GM18907 (cell line): ENCODE measurements at regions not wholly inside any gene's neighbourhood (a gene's known extent, or its start where the extent isn't known, plus 50 kb on each side); places are given as distances from the start of the nearest gene placed in this dataset.

Experiments used
- ATAC-seq: cut with Tn5 transposase; IDR thresholded peaks from one replicate; pipeline ENCODE4 v1.9.1; 2021; ENCODE audit warnings: mild to moderate bottlenecking, moderate library complexity; ENCODE audit not compliant: unreplicated experiment

- no peak for ATAC-seq
These were observed 1509.2 kb downstream of the CDH11 start for GRCh38 chr16:63612462-63613227.

GRCh38 chr16:63606778-63607177, 1515.1 kb downstream of the CDH11 start:
- no peak for ATAC-seq

DNA sequence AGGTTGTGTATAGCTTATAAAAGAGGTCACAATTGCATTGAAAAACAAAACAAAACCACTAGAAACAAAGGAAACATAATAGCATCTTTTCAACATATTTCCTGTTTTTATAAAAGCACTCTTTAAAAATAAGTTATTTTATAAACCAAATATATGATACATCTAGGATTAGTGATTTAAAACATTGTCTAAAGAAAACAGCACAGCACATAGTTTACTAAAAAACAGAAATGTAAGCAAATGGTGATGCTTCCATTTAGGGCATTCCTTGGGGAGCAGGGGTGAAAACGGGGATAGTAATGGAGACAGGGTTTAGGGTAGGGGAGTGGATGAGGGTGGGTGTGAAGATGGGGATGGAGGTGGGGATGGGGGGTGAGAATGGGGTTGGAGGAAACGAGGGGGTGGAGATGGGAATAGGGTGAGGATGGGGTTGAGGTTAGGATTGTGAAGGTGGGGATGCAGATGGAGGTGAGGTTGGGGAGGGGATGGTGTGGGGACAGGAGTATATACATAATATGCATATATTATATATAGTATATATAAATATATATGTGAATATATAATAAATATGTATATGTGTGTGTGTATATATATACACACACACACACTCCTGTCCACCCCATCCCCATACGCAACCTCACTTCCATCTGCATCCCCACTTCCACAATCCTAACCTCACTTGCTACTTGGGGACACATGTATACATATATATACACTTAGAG, 1519.5 kb downstream of the CDH11 start:
- ATAC-seq = no peak

DNA sequence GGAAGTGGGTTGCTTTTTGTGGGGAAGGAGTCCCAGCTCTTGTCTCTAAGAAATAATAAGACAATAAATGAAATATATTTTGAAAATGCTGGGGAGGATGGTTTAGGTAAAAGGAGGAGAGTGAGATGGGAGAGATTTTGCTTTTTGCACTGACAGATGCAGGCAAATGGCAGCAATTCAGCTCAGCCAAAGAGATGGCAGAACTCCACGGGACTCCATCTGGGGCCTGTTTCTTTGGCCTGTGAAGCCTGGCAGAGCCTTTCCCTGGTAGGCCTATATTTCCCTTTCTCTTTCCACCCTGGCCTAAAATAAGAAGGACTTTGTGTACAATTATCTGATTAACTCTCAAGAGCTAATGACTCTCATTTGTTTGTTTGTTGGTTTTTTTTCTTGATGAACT, 1525.1 kb downstream of the CDH11 start:
- no peak for ATAC-seq

- ATAC-seq = no peak
These were observed 1529.0 kb downstream of the CDH11 start for GRCh38 chr16:63592852-63593251.

GRCh38 chr16:63581570-63581969, 1540.3 kb downstream of the CDH11 start:
- no peak for ATAC-seq

- ATAC-seq = no peak
These were observed 1542.6 kb upstream of the CDH8 start for GRCh38 chr16:63578791-63579190.

DNA sequence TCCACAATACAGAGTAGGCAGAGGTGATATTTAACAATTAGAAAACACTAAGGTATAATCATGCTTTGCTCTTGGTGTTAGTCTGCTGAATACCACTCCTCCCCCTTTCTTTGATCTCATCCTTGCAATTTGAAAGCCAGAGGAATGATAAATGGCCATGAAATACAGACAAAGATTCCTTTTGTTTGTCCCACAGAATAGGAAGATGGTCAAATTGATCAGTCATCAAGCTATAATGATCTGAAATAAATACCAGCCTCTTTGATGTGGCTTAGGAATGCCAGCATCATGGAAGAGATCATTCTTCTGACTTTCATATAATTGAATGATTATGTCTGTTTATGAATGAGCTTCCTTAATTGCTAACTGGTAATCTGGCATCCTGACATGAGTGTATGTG, 1541.7 kb upstream of the CDH8 start:
- no peak for ATAC-seq

DNA sequence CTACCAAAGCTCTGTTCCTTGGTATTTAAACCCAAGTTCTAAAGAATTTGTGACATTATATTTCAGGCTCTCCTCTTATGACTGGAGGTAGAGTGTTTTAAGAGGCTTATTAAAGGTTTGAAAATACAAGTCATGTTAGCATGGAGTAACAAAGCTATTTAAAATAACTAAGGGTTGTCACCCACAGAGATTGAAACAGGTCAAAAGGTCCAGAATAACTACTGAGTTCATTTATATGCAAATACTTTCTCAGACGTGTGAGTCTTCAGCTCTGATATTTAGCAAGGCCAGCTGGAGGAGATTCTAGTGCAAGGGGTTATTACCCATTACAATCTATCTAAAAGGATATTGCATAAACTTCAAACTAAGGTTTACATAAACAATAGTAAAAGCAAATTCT, 1538.8 kb upstream of the CDH8 start:
- ATAC-seq = no peak

DNA sequence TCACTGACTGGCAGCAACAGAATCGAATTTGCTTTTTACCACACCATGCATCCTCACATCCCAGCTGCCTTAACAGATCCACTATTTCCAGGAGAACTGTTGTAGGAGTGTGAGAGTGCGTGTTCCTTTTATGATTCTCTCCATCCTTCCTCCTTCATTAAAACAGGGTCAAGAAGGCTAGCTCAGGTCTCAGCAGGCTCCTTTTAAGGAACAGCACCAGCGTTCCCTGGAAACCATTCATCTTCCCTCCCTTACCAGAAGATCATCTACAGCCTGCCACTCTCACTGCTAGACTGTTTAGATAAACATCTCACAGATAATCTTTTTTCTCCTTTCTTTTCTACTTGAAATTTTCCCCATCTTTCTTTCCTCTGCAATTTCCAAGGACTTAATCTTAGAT, 1531.9 kb upstream of the CDH8 start:
- ATAC-seq = no peak

GRCh38 chr16:63563819-63564505, 1527.7 kb upstream of the CDH8 start:
- no peak for ATAC-seq

GRCh38 chr16:63553980-63554379, 1517.7 kb upstream of the CDH8 start:
- no peak for ATAC-seq

- ATAC-seq = no peak
These were observed 1503.0 kb upstream of the CDH8 start for GRCh38 chr16:63539276-63539675.

GRCh38 chr16:63530974-63531373, 1494.7 kb upstream of the CDH8 start:
- ATAC-seq = no peak

DNA sequence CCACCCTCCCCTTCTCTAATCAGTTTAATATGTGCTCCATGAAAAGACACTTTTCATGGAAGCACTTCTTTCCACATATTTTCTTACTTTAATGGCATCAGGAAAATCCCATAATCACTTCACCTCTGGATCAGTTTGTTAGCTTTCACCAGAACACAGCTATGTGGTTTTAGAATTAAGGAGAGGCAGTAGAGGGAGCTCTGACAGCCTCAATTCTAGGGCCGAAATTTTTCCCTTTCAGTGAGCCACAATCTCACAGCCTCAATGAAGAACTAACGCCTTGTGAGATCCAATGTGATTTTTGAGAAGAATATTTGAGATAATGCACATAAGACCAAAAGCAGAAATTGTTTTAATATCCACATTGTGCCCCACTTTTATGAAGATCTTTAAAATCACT, 1494.0 kb upstream of the CDH8 start:
- ATAC-seq = no peak

DNA sequence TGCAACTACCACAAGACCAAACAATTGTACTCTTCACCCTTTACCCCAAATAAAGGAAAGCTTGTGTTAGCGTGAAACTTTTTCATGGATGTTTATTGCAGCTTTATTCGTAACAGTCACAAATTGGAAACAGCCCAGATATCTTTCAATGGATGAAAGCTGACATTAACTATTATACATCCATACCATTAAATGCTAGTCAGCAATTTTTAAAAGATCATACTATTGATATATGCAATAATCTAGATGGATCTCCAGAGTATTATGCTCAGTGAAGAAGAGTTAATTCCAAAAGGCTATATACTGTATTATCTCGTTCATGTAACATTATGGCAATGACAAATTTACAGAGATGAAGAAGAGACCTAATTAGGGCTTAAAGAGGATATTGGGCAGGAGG, 1491.2 kb upstream of the CDH8 start:
- ATAC-seq = no peak

GRCh38 chr16:63516394-63516793, 1480.2 kb upstream of the CDH8 start:
- no peak for ATAC-seq

GRCh38 chr16:63512910-63513309, 1476.7 kb upstream of the CDH8 start:
- no peak for ATAC-seq

GRCh38 chr16:63497408-63497807, 1461.2 kb upstream of the CDH8 start:
- ATAC-seq = no peak

DNA sequence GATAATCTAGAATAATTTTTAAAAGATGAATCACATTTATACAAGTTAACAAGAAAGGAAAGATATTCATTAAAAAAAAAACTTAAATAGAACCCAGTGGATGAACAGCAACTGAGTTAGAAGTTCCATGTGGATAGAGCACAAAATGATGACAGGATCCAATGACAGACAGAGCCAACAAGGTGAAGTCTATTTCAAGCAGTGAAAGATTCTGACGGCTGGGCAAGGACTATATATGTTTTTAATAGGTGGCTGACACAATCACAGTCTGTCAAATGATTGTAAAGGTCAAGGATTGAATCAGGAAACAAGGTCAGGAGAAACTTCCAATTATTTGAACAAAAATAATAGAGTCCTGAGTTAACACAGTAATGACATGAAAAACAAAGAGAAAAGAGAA, 1460.0 kb upstream of the CDH8 start:
- no peak for ATAC-seq

- ATAC-seq = no peak
These were observed 1452.7 kb upstream of the CDH8 start for GRCh38 chr16:63488955-63489354.

- no peak for ATAC-seq
These were observed 1444.8 kb upstream of the CDH8 start for GRCh38 chr16:63481060-63481459.
